ENCODE measurements at regions not wholly inside any gene's neighbourhood (a gene's known extent, or its start where the extent isn't known, plus 50 kb on each side); places are given as distances from the start of the nearest gene placed in this dataset.

GRCh38 chr2:45282646-45283045 lies 273.4 kb upstream of the SIX2 start:
- TF ChIP-seq CTCF (IDR thresholded peaks at IDR 0.05; ENCODE audit: low read depth, low read length): no peak
- no peak for DNase-seq (ENCODE audit: extremely low read depth, low read depth)

GRCh38 chr2:45281311-45281710 lies 272.1 kb upstream of the SIX2 start:
- DNase-seq (ENCODE audit: extremely low read depth, low read depth): no peak
- TF ChIP-seq CTCF (IDR thresholded peaks at IDR 0.05; ENCODE audit: low read depth, low read length): no peak

GRCh38 chr2:45280794-45281193 lies 271.5 kb upstream of the SIX2 start:
- DNase-seq (ENCODE audit: extremely low read depth, low read depth): no peak

DNA sequence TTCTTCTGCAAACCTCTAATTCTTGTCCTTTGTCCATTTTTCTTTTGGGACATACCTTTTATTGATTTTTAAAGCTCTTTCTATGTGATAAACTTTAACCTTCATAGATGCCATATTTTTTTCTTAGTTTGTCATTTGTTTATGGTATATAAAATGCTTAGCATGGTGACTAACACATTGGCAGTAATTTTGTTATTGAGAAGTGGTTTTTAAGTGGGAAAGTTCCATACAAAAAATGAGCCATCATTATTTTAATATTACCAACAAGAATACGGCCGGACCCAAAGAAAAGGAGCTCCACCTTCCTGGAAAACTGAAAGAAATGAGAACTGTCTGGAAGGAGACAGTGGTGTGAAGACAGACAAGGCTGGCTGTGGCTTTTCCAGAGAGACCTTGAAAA lies 270.1 kb upstream of the SIX2 start:
- no peak for DNase-seq (ENCODE audit: extremely low read depth, low read depth)
- TF ChIP-seq CTCF (IDR thresholded peaks at IDR 0.05; ENCODE audit: low read depth, low read length): no peak

More at GRCh38 chr2:45280794-45281193, 271.5 kb upstream of the SIX2 start:
- no peak for TF ChIP-seq CTCF (IDR thresholded peaks at IDR 0.05; ENCODE audit: low read depth, low read length)

- no peak for DNase-seq (ENCODE audit: extremely low read depth, low read depth)
- TF ChIP-seq CTCF (IDR thresholded peaks at IDR 0.05; ENCODE audit: low read depth, low read length): no peak
Measured at GRCh38 chr2:45278365-45279078, 269.3 kb upstream of the SIX2 start.

- DNase-seq (ENCODE audit: extremely low read depth, low read depth): no peak
- TF ChIP-seq CTCF (IDR thresholded peaks at IDR 0.05; ENCODE audit: low read depth, low read length): no peak
Measured at GRCh38 chr2:45276914-45277313, 267.7 kb upstream of the SIX2 start.

DNA sequence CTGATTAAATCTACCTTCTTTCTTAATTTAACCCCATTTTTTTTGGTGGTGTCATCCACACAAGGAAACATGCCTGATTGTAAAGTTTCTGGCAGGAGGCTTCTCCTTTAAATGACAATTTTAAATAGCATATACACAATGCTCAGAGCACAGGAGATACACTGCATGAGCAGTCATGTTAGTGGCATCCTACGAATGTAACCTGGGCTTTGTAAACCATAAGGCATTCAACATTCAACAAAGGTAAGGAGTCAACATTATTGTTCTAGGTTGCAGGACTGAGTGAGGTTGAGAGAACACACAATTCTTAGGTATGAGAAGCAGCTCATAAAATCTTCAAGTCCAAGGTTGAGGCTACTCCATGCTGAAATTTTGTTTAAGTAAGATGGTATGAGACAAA lies 266.6 kb upstream of the SIX2 start:
- no peak for TF ChIP-seq CTCF (IDR thresholded peaks at IDR 0.05; ENCODE audit: low read depth, low read length)
- DNase-seq (ENCODE audit: extremely low read depth, low read depth): no peak
